Upper lobe of left lung (tissue), 4 donors: ENCODE measurements at regions not wholly inside any gene's neighbourhood (a gene's known extent, or its start where the extent isn't known, plus 50 kb on each side); places are given as distances from the start of the nearest gene placed in this dataset.
"Not testable (repeated sequence)": the region's sequence is repeated elsewhere in the genome, so short reads cannot be mapped to it uniquely, and the experiment has no call there.

Experiments
- EP300 ChIP-seq, 4 donors: sonication (generic); formaldehyde crosslinking; IDR thresholded peaks; one replicate each; pipeline ENCODE4 v1.5.1; 2017; ENCODE audit warnings: antibody characterized with exemption in 4 of 4, control low read depth in 2 of 4
- POLR2A ChIP-seq, 4 donors: fragments of 450-650 bp; IDR thresholded peaks; one replicate each; pipeline ENCODE4 v1.5.1; 2016 to 2017; ENCODE audit warnings: antibody characterized with exemption in 4 of 4, mild to moderate bottlenecking in 2 of 4
- POLR2AphosphoS5 ChIP-seq, 2 donors: sonication (generic); formaldehyde crosslinking; IDR thresholded peaks; one replicate each; pipeline ENCODE4 v1.5.1; 2017; ENCODE audit warnings: antibody characterized with exemption in 2 of 2
- TF ChIP-seq, protein P1 (sequence below), 6 experiments: fragments of 450-650 bp in 4 of 6; fragments of 200-600 bp in 2 of 6; sonication (generic) in 2 of 6; IDR thresholded peaks; one replicate each; pipeline ENCODE4 v1.5.1; 2016 to 2019; ENCODE audit warnings: antibody characterized with exemption in 6 of 6

DNA sequence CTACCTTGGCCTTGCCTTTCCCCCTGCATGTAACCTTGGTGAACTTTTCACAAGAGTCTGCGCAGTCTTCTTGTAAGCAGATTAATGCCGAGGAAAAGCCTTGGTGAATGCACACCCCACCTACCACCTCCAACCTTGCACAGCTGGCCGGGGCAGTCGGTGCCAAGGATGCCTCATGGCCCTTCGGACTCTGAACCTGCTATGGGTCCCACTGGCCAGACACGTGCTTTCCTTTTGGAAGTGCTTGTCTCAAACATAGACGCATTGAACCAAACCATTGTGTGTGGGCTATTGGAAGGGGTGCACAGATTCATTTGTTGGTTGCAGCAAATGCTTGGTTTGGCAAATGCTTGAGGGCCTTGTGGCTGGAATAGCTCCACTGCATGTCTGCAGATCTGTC is 109.0 kb upstream of the PLGLB2 start:
- not testable (repeated sequence) for TF ChIP-seq POLR2AphosphoS5, EP300, POLR2A (IDR thresholded peaks at IDR 0.05)
- TF ChIP-seq, protein P1, sequence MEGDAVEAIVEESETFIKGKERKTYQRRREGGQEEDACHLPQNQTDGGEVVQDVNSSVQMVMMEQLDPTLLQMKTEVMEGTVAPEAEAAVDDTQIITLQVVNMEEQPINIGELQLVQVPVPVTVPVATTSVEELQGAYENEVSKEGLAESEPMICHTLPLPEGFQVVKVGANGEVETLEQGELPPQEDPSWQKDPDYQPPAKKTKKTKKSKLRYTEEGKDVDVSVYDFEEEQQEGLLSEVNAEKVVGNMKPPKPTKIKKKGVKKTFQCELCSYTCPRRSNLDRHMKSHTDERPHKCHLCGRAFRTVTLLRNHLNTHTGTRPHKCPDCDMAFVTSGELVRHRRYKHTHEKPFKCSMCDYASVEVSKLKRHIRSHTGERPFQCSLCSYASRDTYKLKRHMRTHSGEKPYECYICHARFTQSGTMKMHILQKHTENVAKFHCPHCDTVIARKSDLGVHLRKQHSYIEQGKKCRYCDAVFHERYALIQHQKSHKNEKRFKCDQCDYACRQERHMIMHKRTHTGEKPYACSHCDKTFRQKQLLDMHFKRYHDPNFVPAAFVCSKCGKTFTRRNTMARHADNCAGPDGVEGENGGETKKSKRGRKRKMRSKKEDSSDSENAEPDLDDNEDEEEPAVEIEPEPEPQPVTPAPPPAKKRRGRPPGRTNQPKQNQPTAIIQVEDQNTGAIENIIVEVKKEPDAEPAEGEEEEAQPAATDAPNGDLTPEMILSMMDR (IDR thresholded peaks at IDR 0.05) = not testable (repeated sequence)
